ENCODE measurements at regions not wholly inside any gene's neighbourhood (a gene's known extent, or its start where the extent isn't known, plus 50 kb on each side); places are given as distances from the start of the nearest gene placed in this dataset.

DNA sequence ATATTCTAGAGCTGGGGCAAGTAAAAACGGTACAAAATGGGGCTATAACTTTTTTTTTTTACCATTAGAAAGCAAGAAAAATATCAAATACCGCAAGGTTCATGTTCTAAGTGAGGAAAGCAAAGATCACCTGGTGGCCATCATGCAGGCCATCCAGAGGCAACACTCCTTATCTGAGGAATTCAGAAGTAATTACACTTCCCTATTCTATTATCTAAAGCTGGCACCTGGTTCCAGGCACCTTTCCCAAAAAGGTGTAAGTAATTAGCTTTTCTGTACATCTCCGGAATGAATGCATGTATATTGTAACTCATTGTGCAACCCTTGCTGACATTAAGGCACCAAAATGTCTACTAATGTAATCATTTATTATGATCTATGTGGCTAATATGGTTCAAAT, 152.5 kb upstream of the GYPC start:
- TF ChIP-seq, protein P1, sequence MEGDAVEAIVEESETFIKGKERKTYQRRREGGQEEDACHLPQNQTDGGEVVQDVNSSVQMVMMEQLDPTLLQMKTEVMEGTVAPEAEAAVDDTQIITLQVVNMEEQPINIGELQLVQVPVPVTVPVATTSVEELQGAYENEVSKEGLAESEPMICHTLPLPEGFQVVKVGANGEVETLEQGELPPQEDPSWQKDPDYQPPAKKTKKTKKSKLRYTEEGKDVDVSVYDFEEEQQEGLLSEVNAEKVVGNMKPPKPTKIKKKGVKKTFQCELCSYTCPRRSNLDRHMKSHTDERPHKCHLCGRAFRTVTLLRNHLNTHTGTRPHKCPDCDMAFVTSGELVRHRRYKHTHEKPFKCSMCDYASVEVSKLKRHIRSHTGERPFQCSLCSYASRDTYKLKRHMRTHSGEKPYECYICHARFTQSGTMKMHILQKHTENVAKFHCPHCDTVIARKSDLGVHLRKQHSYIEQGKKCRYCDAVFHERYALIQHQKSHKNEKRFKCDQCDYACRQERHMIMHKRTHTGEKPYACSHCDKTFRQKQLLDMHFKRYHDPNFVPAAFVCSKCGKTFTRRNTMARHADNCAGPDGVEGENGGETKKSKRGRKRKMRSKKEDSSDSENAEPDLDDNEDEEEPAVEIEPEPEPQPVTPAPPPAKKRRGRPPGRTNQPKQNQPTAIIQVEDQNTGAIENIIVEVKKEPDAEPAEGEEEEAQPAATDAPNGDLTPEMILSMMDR (IDR thresholded peaks at IDR 0.05): no peak
- TF ChIP-seq POLR2A (IDR thresholded peaks at IDR 0.05): no peak
